HEK293T (cell line): ENCODE measurements at regions not wholly inside any gene's neighbourhood (a gene's known extent, or its start where the extent isn't known, plus 50 kb on each side); places are given as distances from the start of the nearest gene placed in this dataset.

Experiments
- BHLHE40 ChIP-seq: fragments of 450-650 bp; IDR thresholded peaks from 2 replicates; pipeline ENCODE4 v1.6.1; 2016; ENCODE audit warnings: mild to moderate bottlenecking, moderate library complexity, borderline replicate concordance
- CTBP1 ChIP-seq: fragments of 450-650 bp; IDR thresholded peaks from 2 replicates; pipeline ENCODE4 v1.6.1; 2016; ENCODE audit warnings: borderline replicate concordance
- ELF4 ChIP-seq: fragments of 450-650 bp; IDR thresholded peaks from 2 replicates; pipeline ENCODE4 v1.6.1; 2017; ENCODE audit warnings: antibody characterized with exemption
- FOXA1 ChIP-seq: fragments of 450-650 bp; IDR thresholded peaks from 2 replicates; pipeline ENCODE4 v1.6.1; 2016; ENCODE audit warnings: mild to moderate bottlenecking
- FOXM1 ChIP-seq: fragments of 450-650 bp; IDR thresholded peaks from 2 replicates; pipeline ENCODE4 v1.6.1; 2017; ENCODE audit warnings: mild to moderate bottlenecking, borderline replicate concordance
- HDGF ChIP-seq: fragments of 450-650 bp; IDR thresholded peaks from 2 replicates; pipeline ENCODE4 v1.6.1; 2017; ENCODE audit warnings: antibody characterized with exemption, borderline replicate concordance
- SUZ12 ChIP-seq: fragments of 450-650 bp; IDR thresholded peaks from 2 replicates; pipeline ENCODE4 v1.6.1; 2016; ENCODE audit warnings: mild to moderate bottlenecking
- TARDBP ChIP-seq: fragments of 450-650 bp; IDR thresholded peaks from 2 replicates; pipeline ENCODE4 v1.6.1; 2016

DNA sequence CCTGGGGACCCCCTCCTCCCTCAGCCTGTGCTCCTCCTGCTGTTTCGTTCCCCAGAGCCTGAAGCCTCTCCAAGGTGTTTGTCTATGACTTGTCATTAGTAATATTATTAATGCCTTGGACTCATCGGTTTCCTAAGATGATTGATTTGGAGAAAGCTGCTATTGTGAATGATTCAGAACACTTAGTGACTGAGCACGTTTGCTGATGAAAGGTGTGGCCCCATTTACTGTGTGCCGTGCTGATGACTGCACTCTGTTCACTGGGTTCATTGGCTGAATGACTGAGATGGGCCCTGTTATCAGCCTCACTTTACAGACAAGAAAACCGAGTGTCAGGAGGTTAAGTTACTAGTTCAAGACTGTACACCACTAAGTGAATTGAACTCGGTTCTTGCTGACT is 111.4 kb downstream of the SPP2 start:
- TF ChIP-seq CTBP1 = no peak
- no peak for TF ChIP-seq SUZ12
- TF ChIP-seq ELF4 = no peak
- TF ChIP-seq TARDBP = no peak
- TF ChIP-seq FOXM1 = no peak
- no peak for TF ChIP-seq HDGF
- TF ChIP-seq BHLHE40 = no peak
- TF ChIP-seq FOXA1 = no peak
